Left hindlimb (tissue), 1 donor: ENCODE measurements at regions not wholly inside any gene's neighbourhood (a gene's known extent, or its start where the extent isn't known, plus 50 kb on each side); places are given as distances from the start of the nearest gene placed in this dataset.
"Not testable (repeated sequence)": the region's sequence is repeated elsewhere in the genome, so short reads cannot be mapped to it uniquely, and the experiment has no call there.

ENCODE experiments used
- DNase-seq: peaks from one replicate; pipeline ENCODE4 v3.0.0-alpha.2; 2018

- no peak for DNase-seq
Observed at GRCh38 chr4:141464366-141464765, 172.0 kb upstream of the IL15 start.

GRCh38 chr4:141465171-141465570, 171.2 kb upstream of the IL15 start:
- DNase-seq: no peak

GRCh38 chr4:141467225-141467624, 169.2 kb upstream of the IL15 start:
- no peak for DNase-seq

GRCh38 chr4:141469392-141469791, 167.0 kb upstream of the IL15 start:
- DNase-seq: no peak

GRCh38 chr4:141473026-141473540, 163.3 kb upstream of the IL15 start:
- no peak for DNase-seq

- no peak for DNase-seq
Observed at GRCh38 chr4:141473952-141474351, 162.4 kb upstream of the IL15 start.

- no peak for DNase-seq
Observed at GRCh38 chr4:141480950-141481349, 155.4 kb upstream of the IL15 start.

- DNase-seq: not testable (repeated sequence)
Observed at GRCh38 chr4:141484298-141484697, 152.1 kb upstream of the IL15 start.

- no peak for DNase-seq
Observed at GRCh38 chr4:141486375-141486997, 149.9 kb upstream of the IL15 start.

- no peak for DNase-seq
Observed at GRCh38 chr4:141497627-141498026, 138.8 kb upstream of the IL15 start.

GRCh38 chr4:141499261-141499853, 137.0 kb upstream of the IL15 start:
- no peak for DNase-seq

GRCh38 chr4:141501395-141501794, 135.0 kb upstream of the IL15 start:
- DNase-seq: no peak

GRCh38 chr4:141501931-141502330, 134.5 kb upstream of the IL15 start:
- DNase-seq: no peak

GRCh38 chr4:141502755-141503154, 133.6 kb upstream of the IL15 start:
- no peak for DNase-seq

GRCh38 chr4:141503260-141503659, 133.1 kb upstream of the IL15 start:
- DNase-seq: no peak

GRCh38 chr4:141511055-141511454, 125.3 kb upstream of the IL15 start:
- no peak for DNase-seq

- DNase-seq: no peak
Observed at GRCh38 chr4:141513866-141514265, 122.5 kb upstream of the IL15 start.

- DNase-seq: no peak
Observed at GRCh38 chr4:141518222-141518621, 118.2 kb upstream of the IL15 start.

- no peak for DNase-seq
Observed at GRCh38 chr4:141524116-141524515, 112.3 kb upstream of the IL15 start.

GRCh38 chr4:141524841-141525240, 111.5 kb upstream of the IL15 start:
- DNase-seq: no peak

- no peak for DNase-seq
Observed at GRCh38 chr4:141530627-141531026, 105.8 kb upstream of the IL15 start.

GRCh38 chr4:141534985-141535384, 101.4 kb upstream of the IL15 start:
- no peak for DNase-seq

GRCh38 chr4:141538001-141538400, 98.4 kb upstream of the IL15 start:
- no peak for DNase-seq

- DNase-seq: no peak
Observed at GRCh38 chr4:141540643-141541042, 95.7 kb upstream of the IL15 start.

- DNase-seq: no peak
Observed at GRCh38 chr4:141541851-141542250, 94.5 kb upstream of the IL15 start.
